ENCODE measurements at regions not wholly inside any gene's neighbourhood (a gene's known extent, or its start where the extent isn't known, plus 50 kb on each side); places are given as distances from the start of the nearest gene placed in this dataset.

- Histone ChIP-seq H3K9me3 (ENCODE audit: low read length) (no peaks in the 10 kb centered on the region), H3K79me2 (ENCODE audit: insufficient read depth, low read depth, low read length) (no peaks in the 10 kb centered on the region), H3K4me1 (ENCODE audit: insufficient read depth, low read length, poor library complexity, severe bottlenecking) (no peaks in the 10 kb centered on the region), H3K27ac (ENCODE audit: low read depth, low read length, poor library complexity, severe bottlenecking) (no peak overlapping the region), H3K36me3 (ENCODE audit: insufficient read depth, low read length) (no peaks in the 10 kb centered on the region), H3K9me2 (ENCODE audit: insufficient read depth, low read length) (no peaks in the 10 kb centered on the region), H3K4me3 (ENCODE audit: low read depth, low read length, poor library complexity, severe bottlenecking) (no peak overlapping the region), H4K20me1 (ENCODE audit: insufficient read depth, low read length) (no peaks in the 10 kb centered on the region), H2AFZ (ENCODE audit: low read length) (no peak overlapping the region), H3K4me2 (ENCODE audit: low read length) (no peak overlapping the region)
- POLR2A ChIA-PET, result no interaction called here
- BruUV-seq (replicated peaks), result no TSS peak
- intact Hi-C loops (cut with micrococcal nuclease; ENCODE audit: unreplicated experiment), result no loop called here
- no peak for DNase-seq (ENCODE audit: low spot score)
- CTCF ChIA-PET (ENCODE audit: unreplicated experiment), result no interaction called here
- TF ChIP-seq, protein P1, sequence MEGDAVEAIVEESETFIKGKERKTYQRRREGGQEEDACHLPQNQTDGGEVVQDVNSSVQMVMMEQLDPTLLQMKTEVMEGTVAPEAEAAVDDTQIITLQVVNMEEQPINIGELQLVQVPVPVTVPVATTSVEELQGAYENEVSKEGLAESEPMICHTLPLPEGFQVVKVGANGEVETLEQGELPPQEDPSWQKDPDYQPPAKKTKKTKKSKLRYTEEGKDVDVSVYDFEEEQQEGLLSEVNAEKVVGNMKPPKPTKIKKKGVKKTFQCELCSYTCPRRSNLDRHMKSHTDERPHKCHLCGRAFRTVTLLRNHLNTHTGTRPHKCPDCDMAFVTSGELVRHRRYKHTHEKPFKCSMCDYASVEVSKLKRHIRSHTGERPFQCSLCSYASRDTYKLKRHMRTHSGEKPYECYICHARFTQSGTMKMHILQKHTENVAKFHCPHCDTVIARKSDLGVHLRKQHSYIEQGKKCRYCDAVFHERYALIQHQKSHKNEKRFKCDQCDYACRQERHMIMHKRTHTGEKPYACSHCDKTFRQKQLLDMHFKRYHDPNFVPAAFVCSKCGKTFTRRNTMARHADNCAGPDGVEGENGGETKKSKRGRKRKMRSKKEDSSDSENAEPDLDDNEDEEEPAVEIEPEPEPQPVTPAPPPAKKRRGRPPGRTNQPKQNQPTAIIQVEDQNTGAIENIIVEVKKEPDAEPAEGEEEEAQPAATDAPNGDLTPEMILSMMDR (conservative IDR thresholded peaks at IDR 0.05; ENCODE audit: low read length), result no peak
- no peak for TF ChIP-seq EZH2phosphoT487 (IDR thresholded peaks at IDR 0.05; ENCODE audit: borderline replicate concordance, low read depth, low read length)
Observed at GRCh38 chr2:35468245-35468644, 887.3 kb upstream of the CRIM1 start.

DNA sequence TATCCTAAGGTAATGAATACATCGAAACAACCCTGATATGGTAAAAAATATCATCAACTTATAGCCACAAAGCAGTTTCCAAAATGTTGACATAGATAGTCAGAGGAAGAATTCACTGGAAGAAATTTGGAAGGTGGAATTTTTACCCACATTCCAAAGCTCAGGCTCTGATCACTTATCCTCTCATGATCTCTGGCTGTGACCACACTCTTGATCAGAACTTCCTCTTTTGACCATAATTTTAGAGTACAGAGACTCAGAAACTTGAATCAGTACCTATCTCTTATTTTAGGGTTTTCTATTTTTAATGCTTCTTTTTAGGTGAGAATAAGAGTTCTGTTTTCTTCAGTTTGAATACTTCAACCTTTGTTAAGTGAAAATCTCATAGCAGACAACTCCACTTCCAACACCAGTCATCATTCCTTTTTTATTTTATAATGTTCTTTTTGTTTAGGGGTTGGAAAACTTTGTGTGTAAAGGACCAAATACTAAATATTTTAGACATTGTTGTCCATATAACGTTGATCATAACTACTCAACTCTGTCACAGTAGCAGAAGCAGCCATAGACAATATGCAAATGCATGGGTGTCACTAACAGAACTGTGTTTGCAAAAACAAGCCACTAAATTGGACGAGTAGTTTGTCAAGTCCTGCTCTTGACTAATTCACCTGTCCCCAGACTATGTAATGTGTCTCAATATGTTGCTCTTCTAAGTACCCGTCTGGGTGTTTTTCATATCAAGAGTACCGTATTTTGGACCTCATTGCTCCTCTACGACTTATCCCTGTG lies 891.6 kb upstream of the CRIM1 start:
- H3K4me1 ChIP-seq (ENCODE audit: insufficient read depth, low read length, poor library complexity, severe bottlenecking), result no peaks in the 10 kb centered on the region
- BruUV-seq (replicated peaks), result no TSS peak
- no peaks in the 10 kb centered on the region for H3K36me3 ChIP-seq (ENCODE audit: insufficient read depth, low read length)
- H3K27ac ChIP-seq (ENCODE audit: low read depth, low read length, poor library complexity, severe bottlenecking), result no peak overlapping the region
- H3K4me3 ChIP-seq (ENCODE audit: low read depth, low read length, poor library complexity, severe bottlenecking), result no peak overlapping the region
- H3K9me2 ChIP-seq (ENCODE audit: insufficient read depth, low read length), result no peaks in the 10 kb centered on the region
- H3K79me2 ChIP-seq (ENCODE audit: insufficient read depth, low read depth, low read length), result no peaks in the 10 kb centered on the region
- CTCF ChIA-PET (ENCODE audit: unreplicated experiment), result no interaction called here
- no peaks in the 10 kb centered on the region for H4K20me1 ChIP-seq (ENCODE audit: insufficient read depth, low read length)
- intact Hi-C loops (cut with micrococcal nuclease; ENCODE audit: unreplicated experiment), result no loop called here
- no peak overlapping the region for H2AFZ ChIP-seq (ENCODE audit: low read length)
- no peak overlapping the region for H3K4me2 ChIP-seq (ENCODE audit: low read length)
- no peaks in the 10 kb centered on the region for H3K9me3 ChIP-seq (ENCODE audit: low read length)
- POLR2A ChIA-PET, result no interaction called here
- DNase-seq (ENCODE audit: low spot score), result no peak
- TF ChIP-seq EZH2phosphoT487 (IDR thresholded peaks at IDR 0.05; ENCODE audit: borderline replicate concordance, low read depth, low read length), result no peak
- TF ChIP-seq, protein P1 (conservative IDR thresholded peaks at IDR 0.05; ENCODE audit: low read length), result no peak

- H3K4me1 ChIP-seq (ENCODE audit: insufficient read depth, low read length, poor library complexity, severe bottlenecking), result no peaks in the 10 kb centered on the region
- no peak overlapping the region for H2AFZ ChIP-seq (ENCODE audit: low read length)
- no peaks in the 10 kb centered on the region for H3K79me2 ChIP-seq (ENCODE audit: insufficient read depth, low read depth, low read length)
- no peak for DNase-seq (ENCODE audit: low spot score)
- POLR2A ChIA-PET, result no interaction called here
- no peak overlapping the region for H3K4me2 ChIP-seq (ENCODE audit: low read length)
- no peaks in the 10 kb centered on the region for H3K9me2 ChIP-seq (ENCODE audit: insufficient read depth, low read length)
- CTCF ChIA-PET (ENCODE audit: unreplicated experiment), result no interaction called here
- TF ChIP-seq, protein P1 (conservative IDR thresholded peaks at IDR 0.05; ENCODE audit: low read length), result no peak
- BruUV-seq (replicated peaks), result no TSS peak
- no peak overlapping the region for H3K4me3 ChIP-seq (ENCODE audit: low read depth, low read length, poor library complexity, severe bottlenecking)
- no peaks in the 10 kb centered on the region for H4K20me1 ChIP-seq (ENCODE audit: insufficient read depth, low read length)
- H3K27ac ChIP-seq (ENCODE audit: low read depth, low read length, poor library complexity, severe bottlenecking), result no peak overlapping the region
- no peaks in the 10 kb centered on the region for H3K36me3 ChIP-seq (ENCODE audit: insufficient read depth, low read length)
- H3K9me3 ChIP-seq (ENCODE audit: low read length), result no peaks in the 10 kb centered on the region
- intact Hi-C loops (cut with micrococcal nuclease; ENCODE audit: unreplicated experiment), result no loop called here
Observed at GRCh38 chr2:35462226-35462998, 893.2 kb upstream of the CRIM1 start.

All from OCI-LY7 (cell line).